Fibroblast of lung (primary cell): ENCODE measurements at regions not wholly inside any gene's neighbourhood (a gene's known extent, or its start where the extent isn't known, plus 50 kb on each side); places are given as distances from the start of the nearest gene placed in this dataset.

Experiments used
- DNase-seq, 2 donors: peaks; one replicate each; pipeline versions ENCODE4 v3.0.0 to v3.0.0-alpha.2; 2010; ENCODE audit warnings: low read depth in 2 of 2
- H2AFZ ChIP-seq: 2 replicates; pipeline ENCODE4 v1.5.1; 2012; ENCODE audit warnings: low read length, control low read depth, inconsistent platforms
- H3K27ac ChIP-seq: 2 replicates; pipeline ENCODE4 v1.5.1; 2011; ENCODE audit warnings: low read length, control low read depth; ENCODE audit not compliant: insufficient read depth
- H3K27me3 ChIP-seq: 2 replicates; pipeline ENCODE4 v1.5.1; 2011; ENCODE audit warnings: mild to moderate bottlenecking, low read length; ENCODE audit not compliant: control insufficient read depth, insufficient read depth
- H3K36me3 ChIP-seq: 2 replicates; pipeline ENCODE4 v1.5.1; 2011; ENCODE audit warnings: low read length; ENCODE audit not compliant: control insufficient read depth, insufficient read depth
- H3K4me1 ChIP-seq: 2 replicates; pipeline ENCODE4 v1.5.1; 2011; ENCODE audit warnings: low read length; ENCODE audit not compliant: control insufficient read depth, insufficient read depth; ENCODE audit errors: extremely low read depth
- H3K4me2 ChIP-seq: 2 replicates; pipeline ENCODE4 v1.5.1; 2011; ENCODE audit warnings: low read length, control low read depth; ENCODE audit not compliant: insufficient read depth; ENCODE audit errors: extremely low read depth
- H3K4me3 ChIP-seq, 4 experiments: fragments of 200-600 bp in 1 of 4; sonication (generic) in 1 of 4; replicated peaks in 1 of 4; 2 replicates each; pipeline ENCODE4 v1.5.1; 2011 to 2016; ENCODE audit warnings: low read length in 4 of 4, low read depth in 3 of 4, mild to moderate bottlenecking in 3 of 4, control low read depth in 2 of 4, inconsistent platforms in 1 of 4, mixed read lengths in 1 of 4; ENCODE audit not compliant: insufficient read depth in 1 of 4; ENCODE audit errors: control extremely low read depth in 1 of 4
- H3K79me2 ChIP-seq: 2 replicates; pipeline ENCODE4 v1.5.1; 2012; ENCODE audit warnings: mild to moderate bottlenecking, low read length, inconsistent platforms; ENCODE audit not compliant: control insufficient read depth, insufficient read depth
- H3K9ac ChIP-seq: 2 replicates; pipeline ENCODE4 v1.5.1; 2011; ENCODE audit warnings: mild to moderate bottlenecking, low read length, control low read depth; ENCODE audit not compliant: insufficient read depth
- H3K9me3 ChIP-seq: 2 replicates; pipeline ENCODE4 v1.5.1; 2012; ENCODE audit warnings: low read depth, low read length; ENCODE audit not compliant: control insufficient read depth, insufficient read depth
- H4K20me1 ChIP-seq: 2 replicates; pipeline ENCODE4 v1.5.1; 2011; ENCODE audit warnings: low read length; ENCODE audit not compliant: control insufficient read depth, insufficient read depth; ENCODE audit errors: extremely low read depth
- CTCF ChIP-seq, 2 donors: IDR thresholded peaks in 1 of 2; conservative IDR thresholded peaks in 1 of 2; 1 replicate in 1 of 2; 2 replicates in 1 of 2; pipeline ENCODE4 v1.5.1; 2011 to 2012; ENCODE audit warnings: low read length in 2 of 2, control low read depth in 1 of 2, inconsistent platforms in 1 of 2, low read depth in 1 of 2, mild to moderate bottlenecking in 1 of 2
- EZH2 ChIP-seq: IDR thresholded peaks from 2 replicates; pipeline ENCODE4 v1.5.1; 2012; ENCODE audit warnings: low read length, control low read depth, mild to moderate bottlenecking; ENCODE audit errors: missing control alignments

- no peaks in the 10 kb centered on the region for H3K9me3 ChIP-seq
- no peaks in the 10 kb centered on the region for H3K36me3 ChIP-seq
- no peak for DNase-seq
- H3K4me1 ChIP-seq, result no peaks in the 10 kb centered on the region
- no peak overlapping the region for H3K4me3 ChIP-seq
- no peak overlapping the region for H3K9ac ChIP-seq
- no peak overlapping the region for H3K27ac ChIP-seq
- TF ChIP-seq CTCF (conservative IDR thresholded peaks at IDR 0.05 in 1 of 2, IDR thresholded peaks at IDR 0.05 in 1 of 2; ENCODE audit: low read depth in 1 of 2, low read length in 2 of 2) (no peak), EZH2 (no peak)
- no peak overlapping the region for H3K4me2 ChIP-seq
- H3K27me3 ChIP-seq, result no peaks in the 10 kb centered on the region
- H4K20me1 ChIP-seq, result no peaks in the 10 kb centered on the region
- H3K79me2 ChIP-seq, result no peaks in the 10 kb centered on the region
- no peak overlapping the region for H2AFZ ChIP-seq
Measured at GRCh38 chr19:28640506-28640905, 572.4 kb downstream of the UQCRFS1 start.

GRCh38 chr19:28638445-28638844, 574.5 kb downstream of the UQCRFS1 start:
- Histone ChIP-seq H3K9me3 (no peaks in the 10 kb centered on the region), H3K4me1 (no peaks in the 10 kb centered on the region), H3K36me3 (no peaks in the 10 kb centered on the region), H3K4me3 (no peak overlapping the region), H3K27ac (no peak overlapping the region), H3K9ac (no peak overlapping the region), H3K79me2 (no peaks in the 10 kb centered on the region), H4K20me1 (no peaks in the 10 kb centered on the region), H3K4me2 (no peak overlapping the region), H2AFZ (no peak overlapping the region), H3K27me3 (no peaks in the 10 kb centered on the region)
- no peak for DNase-seq
- TF ChIP-seq CTCF (conservative IDR thresholded peaks at IDR 0.05 in 1 of 2, IDR thresholded peaks at IDR 0.05 in 1 of 2; ENCODE audit: low read depth in 1 of 2, low read length in 2 of 2) (no peak), EZH2 (no peak)

- H3K4me1 ChIP-seq, result no peaks in the 10 kb centered on the region
- no peaks in the 10 kb centered on the region for H3K9me3 ChIP-seq
- no peak overlapping the region for H2AFZ ChIP-seq
- no peak overlapping the region for H3K4me2 ChIP-seq
- H3K9ac ChIP-seq, result no peak overlapping the region
- H3K36me3 ChIP-seq, result no peaks in the 10 kb centered on the region
- TF ChIP-seq EZH2 (no peak), CTCF (conservative IDR thresholded peaks at IDR 0.05 in 1 of 2, IDR thresholded peaks at IDR 0.05 in 1 of 2; ENCODE audit: low read depth in 1 of 2, low read length in 2 of 2) (no peak)
- no peaks in the 10 kb centered on the region for H4K20me1 ChIP-seq
- H3K27ac ChIP-seq, result no peak overlapping the region
- H3K4me3 ChIP-seq, result no peak overlapping the region
- no peaks in the 10 kb centered on the region for H3K27me3 ChIP-seq
- no peak for DNase-seq
- H3K79me2 ChIP-seq, result no peaks in the 10 kb centered on the region
Measured at GRCh38 chr19:28636706-28637105, 576.2 kb downstream of the UQCRFS1 start.
